Skeletal muscle cell (primary cell): ENCODE measurements at regions not wholly inside any gene's neighbourhood (a gene's known extent, or its start where the extent isn't known, plus 50 kb on each side); places are given as distances from the start of the nearest gene placed in this dataset.
A peak's percentile ranks its signal among the peaks of the same experiment; 100 is the strongest.
"Not testable (repeated sequence)": the region's sequence is repeated elsewhere in the genome, so short reads cannot be mapped to it uniquely, and the experiment has no call there.

Source experiments
- DNase-seq: peaks from one replicate; pipeline ENCODE4 v3.0.0-alpha.2; 2010; ENCODE audit warnings: low read depth
- H3K4me3 ChIP-seq: 2 replicates; pipeline ENCODE4 v1.5.1; 2011; ENCODE audit warnings: low read depth, mild to moderate bottlenecking, control low read depth, low read length, moderate library complexity

- no peak for DNase-seq
- H3K4me3 ChIP-seq, result no peak overlapping the region
These were observed 145.3 kb upstream of the DPH6 start for GRCh38 chr15:35691173-35691761.

DNA sequence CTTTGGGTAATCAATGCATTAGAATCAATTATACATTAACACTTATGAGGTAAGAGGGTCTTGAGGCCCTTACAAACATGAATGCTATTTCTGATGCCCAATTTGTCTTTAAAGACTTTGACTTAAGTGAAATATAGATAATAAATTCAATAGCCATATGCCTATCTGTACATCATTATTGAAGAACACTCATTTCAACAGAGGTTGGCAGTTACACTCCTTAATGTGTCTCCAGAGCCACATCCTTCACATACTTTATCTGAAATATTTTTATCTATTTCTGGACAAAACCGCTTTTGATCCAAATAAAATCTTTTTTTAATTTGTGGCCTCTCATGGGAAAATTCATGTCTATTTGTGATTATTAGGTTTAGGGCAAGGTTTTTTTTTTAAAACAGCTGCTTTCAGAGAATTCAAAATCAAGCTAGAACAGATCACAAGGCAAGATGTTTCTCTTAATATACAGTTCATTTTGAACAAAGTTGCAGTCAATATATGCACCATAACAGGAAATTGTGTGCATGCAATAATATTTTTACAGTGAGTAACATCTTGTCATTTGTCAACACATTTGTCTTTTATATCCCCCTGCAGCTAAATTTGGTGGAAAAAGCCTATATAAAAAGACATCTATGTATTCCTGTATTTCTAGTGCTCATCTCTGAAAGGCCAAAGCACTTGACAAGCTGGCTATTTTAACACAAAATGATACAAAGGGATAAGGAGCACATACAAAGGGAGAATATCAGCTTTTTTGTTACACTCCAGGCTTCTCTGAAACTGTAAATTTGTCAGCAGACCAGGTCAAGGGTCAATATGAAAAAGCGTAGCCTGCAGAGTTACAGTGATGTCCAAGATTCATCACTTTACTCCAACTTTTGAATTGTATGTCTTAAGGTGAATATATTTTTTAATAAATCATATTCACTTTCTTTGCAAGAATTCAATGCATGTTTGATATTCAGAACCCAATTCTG is 146.2 kb upstream of the DPH6 start:
- DNase-seq, result no peak
- H3K4me3 ChIP-seq, result no peak overlapping the region

- H3K4me3 ChIP-seq, result no peak overlapping the region
- no peak for DNase-seq
These were observed 147.3 kb upstream of the DPH6 start for GRCh38 chr15:35693286-35693685.

DNA sequence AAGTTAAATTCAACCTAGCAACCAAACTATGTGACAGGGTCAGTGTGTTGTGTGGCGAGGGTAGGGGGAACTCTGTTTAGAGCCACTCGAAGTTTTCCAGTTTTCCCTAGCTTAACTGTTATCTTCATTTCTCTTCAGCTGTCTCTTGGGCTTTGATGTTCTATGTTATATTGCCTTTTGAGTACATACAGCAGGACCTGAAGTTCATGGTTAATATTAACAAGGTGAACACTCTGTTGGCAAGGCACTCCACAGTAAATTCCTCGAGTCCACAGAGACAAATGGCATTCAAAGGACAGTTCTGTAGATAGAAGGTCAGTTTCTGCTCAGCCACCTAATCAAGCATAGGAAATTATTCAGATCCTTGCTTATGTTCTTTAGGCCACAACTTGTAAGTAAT is 147.9 kb upstream of the DPH6 start:
- no peak overlapping the region for H3K4me3 ChIP-seq
- DNase-seq, result no peak

GRCh38 chr15:35695003-35695402 is 149.0 kb upstream of the DPH6 start:
- DNase-seq, result no peak
- no peak overlapping the region for H3K4me3 ChIP-seq

DNA sequence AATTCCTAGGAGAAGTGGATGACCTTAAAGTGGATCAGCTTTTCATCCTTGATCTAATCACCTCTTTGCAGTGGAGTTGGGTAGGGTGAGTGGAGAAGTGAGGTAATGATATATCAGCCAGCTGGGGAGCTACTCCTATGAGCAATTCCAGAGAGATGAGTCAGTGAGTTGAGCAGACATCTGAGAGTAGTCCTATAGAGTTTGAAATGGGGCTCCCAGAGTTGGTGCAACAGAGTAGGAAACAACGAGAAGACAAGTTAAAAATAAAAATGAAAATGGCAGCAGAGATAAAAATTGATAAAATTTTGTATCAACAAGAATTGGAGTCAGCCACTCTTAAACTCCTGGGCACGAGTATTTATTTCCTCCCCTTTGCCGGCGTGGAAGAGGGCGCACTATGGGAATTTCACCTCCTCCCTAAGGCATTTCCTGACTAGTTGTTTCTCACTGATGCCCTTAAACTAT is 150.8 kb upstream of the DPH6 start:
- DNase-seq, result peak; percentile 49
- no peak overlapping the region for H3K4me3 ChIP-seq

DNA sequence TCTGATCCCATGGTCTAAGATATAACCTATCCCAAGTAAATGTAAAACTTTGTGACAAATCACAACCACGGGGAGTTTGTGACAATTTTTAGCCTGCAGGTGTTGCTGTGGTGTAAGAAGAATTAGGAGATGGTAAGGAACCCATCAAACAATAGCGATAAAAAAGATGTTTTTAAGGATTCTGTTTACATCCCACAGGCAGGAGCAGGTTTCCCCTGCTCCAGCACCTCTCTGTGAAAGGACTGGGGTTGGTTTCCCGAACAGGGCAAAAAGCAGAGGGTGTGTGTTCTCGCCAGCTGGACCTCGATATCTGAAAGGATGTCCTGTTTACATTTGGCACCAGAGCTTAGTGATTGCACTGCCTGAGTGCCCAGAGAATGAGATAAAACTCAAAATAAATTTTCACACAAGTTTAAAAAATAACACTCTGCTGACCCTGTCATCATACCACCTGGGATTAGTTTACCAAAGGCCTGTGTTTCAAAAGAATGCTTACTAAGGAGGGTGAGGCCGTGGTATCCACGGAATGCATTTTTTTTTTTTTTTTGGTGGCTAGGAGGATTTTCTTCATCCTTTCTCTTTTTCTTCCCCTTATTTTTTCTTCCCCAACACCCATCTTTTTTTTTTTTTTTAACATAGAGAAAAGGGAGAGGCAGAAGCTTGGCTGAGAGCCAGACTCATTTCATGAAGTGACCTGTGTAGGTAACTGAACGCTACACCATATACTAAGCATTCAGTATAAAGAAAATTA is 151.8 kb upstream of the DPH6 start:
- no peak overlapping the region for H3K4me3 ChIP-seq
- DNase-seq, result no peak

DNA sequence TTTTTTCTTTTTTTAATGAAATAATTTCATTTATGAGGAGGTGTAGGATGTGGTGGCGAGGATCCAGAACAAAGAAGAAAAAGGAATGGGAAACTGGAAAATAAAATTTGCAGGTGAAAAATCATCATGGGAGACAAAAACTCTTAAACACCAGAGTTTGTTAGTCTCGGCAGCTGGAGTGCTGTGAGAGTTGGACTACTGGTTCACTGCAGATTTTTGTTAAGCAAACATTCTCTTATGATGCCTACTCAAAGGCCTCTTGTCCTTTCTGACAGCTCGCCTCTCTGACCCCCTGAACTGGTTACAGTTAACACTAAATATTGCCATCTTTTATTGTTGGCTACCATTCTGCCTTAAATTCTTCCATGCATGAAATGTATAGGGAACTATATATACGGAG is 152.4 kb upstream of the DPH6 start:
- no peak overlapping the region for H3K4me3 ChIP-seq
- DNase-seq, result no peak

DNA sequence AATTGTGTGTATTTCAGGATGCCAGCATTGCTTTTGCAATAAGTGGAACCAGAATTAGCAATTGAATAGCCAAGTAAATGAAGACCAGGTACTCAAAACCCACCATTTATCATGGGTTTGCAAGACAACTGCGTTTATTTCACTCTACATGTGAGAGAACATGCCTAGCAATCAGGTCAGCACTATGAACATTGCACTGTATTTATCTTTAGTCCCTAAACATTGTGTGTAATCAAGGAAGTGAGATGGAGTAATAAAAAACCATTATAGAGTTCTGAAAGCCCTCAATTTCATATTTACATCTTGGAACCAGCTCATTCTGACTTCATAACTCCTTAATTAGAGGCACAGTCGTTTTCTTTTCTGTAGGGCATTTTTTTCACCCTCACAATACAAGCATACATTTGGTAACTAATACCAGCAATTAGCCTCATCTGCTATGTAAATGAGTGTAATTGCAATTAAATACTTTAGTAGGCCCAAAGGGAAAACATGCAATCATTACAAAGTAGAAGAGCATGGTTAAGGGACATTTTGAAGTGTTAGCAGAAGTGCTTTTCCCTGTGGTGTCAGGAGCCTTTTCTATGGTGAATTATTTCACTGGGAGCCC is 153.1 kb upstream of the DPH6 start:
- no peak overlapping the region for H3K4me3 ChIP-seq
- no peak for DNase-seq

GRCh38 chr15:35700091-35700593 is 154.2 kb upstream of the DPH6 start:
- DNase-seq, H3K4me3 ChIP-seq: not testable (repeated sequence)

DNA sequence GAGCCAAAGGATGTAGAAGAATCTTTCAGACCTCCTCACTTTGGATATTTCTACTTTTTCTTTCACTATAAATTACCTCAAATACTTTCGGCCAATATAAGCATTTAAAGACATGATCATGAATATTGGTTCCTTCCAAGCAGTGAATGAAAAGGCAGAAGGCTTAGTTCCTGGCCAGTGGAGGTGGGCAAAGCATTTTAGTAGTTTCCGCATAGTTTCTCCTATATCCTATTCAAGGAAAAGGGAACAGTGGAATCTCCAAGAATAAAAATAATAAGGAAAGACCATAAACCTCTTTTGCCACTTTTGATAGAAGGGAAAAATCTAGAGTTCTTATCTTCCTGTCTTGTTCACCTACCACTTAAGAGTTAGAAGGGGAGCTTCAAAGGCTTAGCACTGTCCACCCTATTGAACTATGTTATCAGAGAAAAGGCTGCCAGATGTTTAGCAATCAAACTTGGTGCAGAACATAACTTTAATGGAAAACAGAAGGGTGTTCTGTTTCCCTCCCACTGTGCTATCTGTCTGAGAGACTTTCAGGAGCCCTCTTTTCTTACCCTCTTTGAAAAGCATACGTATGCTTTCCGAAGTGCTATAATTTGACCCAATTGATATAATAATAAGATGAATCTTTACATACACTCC is 155.6 kb upstream of the DPH6 start:
- no peak overlapping the region for H3K4me3 ChIP-seq
- DNase-seq, result no peak

GRCh38 chr15:35702946-35703495 is 157.1 kb upstream of the DPH6 start:
- no peak for DNase-seq
- no peak overlapping the region for H3K4me3 ChIP-seq

DNA sequence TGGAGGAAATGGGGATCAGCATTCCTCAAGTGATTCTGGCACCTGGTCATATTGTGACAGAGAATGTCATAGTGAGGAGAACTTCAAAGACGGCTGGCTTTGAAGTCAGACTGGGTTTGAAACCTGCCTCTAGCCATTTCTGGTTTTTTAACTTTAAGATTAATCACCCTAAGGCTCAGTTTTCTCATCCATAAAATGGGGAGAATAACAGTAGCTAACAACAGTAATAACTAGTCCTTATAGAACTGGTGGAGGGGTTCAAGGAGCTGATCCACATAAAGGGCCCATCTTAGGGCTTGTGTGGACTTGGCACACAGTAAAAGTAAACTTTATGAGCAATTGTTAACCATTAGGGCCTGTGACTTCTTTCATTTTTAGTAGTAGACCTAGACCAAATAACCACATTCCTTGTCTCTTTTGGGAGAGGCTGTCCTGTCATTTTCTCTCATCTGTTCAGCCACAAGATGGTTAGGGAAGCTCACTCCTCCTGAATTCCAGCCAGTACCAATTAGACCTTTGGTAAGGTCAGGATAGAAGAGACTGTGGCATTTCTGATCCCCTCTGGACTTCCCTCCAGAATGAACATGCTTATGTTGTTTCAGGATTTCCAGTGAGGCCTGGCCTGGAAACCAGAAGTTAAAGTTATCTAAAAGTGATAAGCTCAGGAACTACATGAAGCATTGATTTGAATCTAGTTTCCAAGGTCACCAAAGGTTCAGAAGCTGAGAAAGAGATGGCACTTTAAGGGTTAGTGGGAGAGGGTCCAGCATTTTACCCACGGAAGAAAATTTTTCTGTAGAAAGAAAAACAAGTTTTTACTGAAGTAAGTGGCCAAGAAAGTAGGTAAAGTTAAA is 159.3 kb upstream of the DPH6 start:
- no peak overlapping the region for H3K4me3 ChIP-seq
- DNase-seq, result no peak

DNA sequence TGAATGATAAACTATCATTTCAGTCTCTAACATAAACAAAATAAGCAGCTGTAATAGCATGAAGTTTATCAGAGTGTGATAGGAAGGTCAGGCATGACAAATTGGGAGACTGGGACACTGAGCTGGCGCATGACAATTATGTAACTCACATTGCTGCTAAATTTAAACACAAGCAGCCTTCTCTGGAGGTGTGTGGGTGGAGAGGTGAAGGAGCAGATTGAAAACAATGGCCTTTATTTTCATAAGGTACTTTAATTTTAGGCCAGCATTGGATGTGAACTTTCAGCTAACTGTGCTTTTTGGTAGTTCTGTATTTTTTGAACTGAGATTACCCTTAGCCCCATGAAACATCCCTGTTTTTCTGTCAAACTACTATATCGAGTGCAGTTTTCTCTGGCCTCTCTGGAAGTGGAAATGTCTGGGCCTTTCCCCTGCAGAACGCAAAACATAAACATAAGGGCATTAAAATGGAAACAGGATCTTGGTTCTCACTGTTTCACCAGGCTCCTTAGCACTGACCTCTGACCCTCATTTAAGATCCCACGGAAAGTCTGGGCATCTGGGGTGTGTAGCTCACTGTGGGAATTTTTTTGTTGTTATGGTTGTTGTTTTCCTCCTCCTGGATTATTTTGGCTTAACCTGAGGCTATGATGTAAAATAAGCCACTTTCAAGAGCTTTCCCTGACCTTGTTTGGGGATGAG is 160.1 kb upstream of the DPH6 start:
- no peak for DNase-seq
- no peak overlapping the region for H3K4me3 ChIP-seq

DNA sequence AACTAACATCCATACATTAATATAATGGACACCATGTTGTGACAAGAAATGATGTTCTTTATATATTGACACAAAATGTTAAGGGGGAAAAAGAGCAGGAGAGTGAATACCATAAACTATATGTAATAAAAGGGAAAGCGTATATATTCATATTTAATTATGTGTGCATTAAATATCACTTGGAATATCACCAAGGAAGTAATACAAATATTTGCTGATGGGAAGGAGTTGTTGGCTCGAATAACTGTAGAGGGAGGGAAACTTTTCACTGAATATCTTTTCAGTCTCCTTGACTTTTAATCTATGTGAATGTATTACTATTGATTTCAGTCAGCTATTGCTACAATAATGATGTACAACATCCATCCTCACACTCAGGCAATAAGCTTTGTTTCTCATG is 167.0 kb upstream of the DPH6 start:
- no peak overlapping the region for H3K4me3 ChIP-seq
- DNase-seq, result no peak

DNA sequence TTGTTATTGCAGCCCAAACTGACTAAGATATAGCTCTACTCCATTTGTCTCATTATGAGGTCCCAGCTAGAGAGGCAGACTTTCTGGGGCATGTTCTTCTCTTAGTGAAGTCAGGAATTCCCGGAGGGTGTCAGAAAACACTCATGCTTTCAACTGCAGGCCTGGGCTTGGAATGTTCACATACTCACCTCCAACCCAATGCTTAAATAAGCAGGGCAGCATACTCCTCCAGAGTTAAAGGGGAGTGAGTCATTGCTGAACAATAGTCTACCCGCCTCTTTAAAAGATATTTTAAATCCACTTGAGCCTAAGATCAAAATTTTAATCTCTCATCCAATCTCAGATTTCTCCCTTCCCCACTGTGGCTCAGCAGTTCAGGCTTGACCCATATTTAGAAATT is 167.8 kb upstream of the DPH6 start:
- peak; percentile 52 for DNase-seq

GRCh38 chr15:35717721-35718120 is 171.8 kb upstream of the DPH6 start:
- no peak overlapping the region for H3K4me3 ChIP-seq
- no peak for DNase-seq

More for the DNA sequence above, 167.8 kb upstream of the DPH6 start:
- no peak overlapping the region for H3K4me3 ChIP-seq
